H9 (cell line): ENCODE measurements at regions not wholly inside any gene's neighbourhood (a gene's known extent, or its start where the extent isn't known, plus 50 kb on each side); places are given as distances from the start of the nearest gene placed in this dataset.

Experiments used
- DNase-seq: peaks from one replicate; pipeline ENCODE4 v3.0.0-alpha.2; 2017
- H2AFZ ChIP-seq: one replicate; pipeline ENCODE4 v1.6.1; 2013; ENCODE audit warnings: mild to moderate bottlenecking, low read length, control low read depth, moderate library complexity
- H2AK5ac ChIP-seq: 2 replicates; pipeline ENCODE4 v1.6.1; 2013; ENCODE audit warnings: low read length, control low read depth, mixed read lengths; ENCODE audit not compliant: insufficient read length
- H2BK120ac ChIP-seq: one replicate; pipeline ENCODE4 v1.6.1; 2013; ENCODE audit warnings: low read depth, mild to moderate bottlenecking, low read length, control low read depth, inconsistent platforms; ENCODE audit not compliant: poor library complexity, severe bottlenecking
- H2BK12ac ChIP-seq: 2 replicates; pipeline ENCODE4 v1.6.1; 2013; ENCODE audit warnings: low read length, control low read depth, mixed read lengths, low read depth; ENCODE audit not compliant: insufficient read length
- H2BK15ac ChIP-seq: 2 replicates; pipeline ENCODE4 v1.6.1; 2013; ENCODE audit warnings: low read depth, low read length, control low read depth
- H2BK20ac ChIP-seq: one replicate; pipeline ENCODE4 v1.6.1; 2013; ENCODE audit warnings: low read depth, mild to moderate bottlenecking, low read length, control low read depth, inconsistent platforms; ENCODE audit not compliant: poor library complexity, severe bottlenecking
- H2BK5ac ChIP-seq: 2 replicates; pipeline ENCODE4 v1.6.1; 2013; ENCODE audit warnings: low read length, control low read depth, mixed read lengths; ENCODE audit not compliant: insufficient read length
- H3K14ac ChIP-seq: 2 replicates; pipeline ENCODE4 v1.6.1; 2013; ENCODE audit warnings: low read length, control low read depth; ENCODE audit not compliant: insufficient read depth
- H3K18ac ChIP-seq: 2 replicates; pipeline ENCODE4 v1.6.1; 2013; ENCODE audit warnings: low read depth, mild to moderate bottlenecking, mixed read lengths, low read length, control low read depth; ENCODE audit not compliant: insufficient read length
- H3K23ac ChIP-seq: 2 replicates; pipeline ENCODE4 v1.6.1; 2013; ENCODE audit warnings: low read length, control low read depth, mixed read lengths, low read depth; ENCODE audit not compliant: insufficient read length
- H3K23me2 ChIP-seq: 2 replicates; pipeline ENCODE4 v1.6.1; 2013; ENCODE audit warnings: low read depth, mild to moderate bottlenecking, mixed read lengths, low read length, control low read depth; ENCODE audit not compliant: insufficient read length, poor library complexity, severe bottlenecking
- H3K27ac ChIP-seq: 2 replicates; pipeline ENCODE4 v1.5.1; 2013; ENCODE audit warnings: low read length, control low read depth, mixed read lengths, low read depth; ENCODE audit not compliant: insufficient read length
- H3K27me3 ChIP-seq: 2 replicates; pipeline ENCODE4 v1.6.1; 2013; ENCODE audit warnings: low read length, control low read depth, inconsistent platforms; ENCODE audit not compliant: insufficient read depth
- H3K4ac ChIP-seq: 2 replicates; pipeline ENCODE4 v1.6.1; 2013; ENCODE audit warnings: low read depth, mild to moderate bottlenecking, control low read depth, inconsistent platforms, low read length, moderate library complexity
- H3K4me1 ChIP-seq: 2 replicates; pipeline ENCODE4 v1.6.1; 2013; ENCODE audit warnings: low read length, control low read depth, inconsistent platforms; ENCODE audit not compliant: insufficient read depth
- H3K4me2 ChIP-seq: 2 replicates; pipeline ENCODE4 v1.6.1; 2013; ENCODE audit warnings: low read length, control low read depth, mixed read lengths; ENCODE audit not compliant: insufficient read length, insufficient read depth
- H3K56ac ChIP-seq: 2 replicates; pipeline ENCODE4 v1.6.1; 2013; ENCODE audit warnings: low read depth, mild to moderate bottlenecking, mixed read lengths, low read length, control low read depth; ENCODE audit not compliant: insufficient read length
- H3K79me1 ChIP-seq: 2 replicates; pipeline ENCODE4 v1.6.1; 2013; ENCODE audit warnings: low read depth, mild to moderate bottlenecking, moderate library complexity, low read length, control low read depth, inconsistent platforms; ENCODE audit not compliant: insufficient read depth, poor library complexity, severe bottlenecking
- H3K79me2 ChIP-seq: 2 replicates; pipeline ENCODE4 v1.6.1; 2013; ENCODE audit warnings: low read length, control low read depth, inconsistent platforms; ENCODE audit not compliant: insufficient read depth
- H3K9ac ChIP-seq: 2 replicates; pipeline ENCODE4 v1.6.1; 2013; ENCODE audit warnings: low read length, control low read depth, mixed read lengths; ENCODE audit not compliant: insufficient read length; ENCODE audit errors: extremely low read depth
- H3K9me3 ChIP-seq: one replicate; pipeline ENCODE4 v1.6.1; 2013; ENCODE audit warnings: low read depth, low read length, inconsistent platforms; ENCODE audit not compliant: control insufficient read depth
- H3T11ph ChIP-seq: one replicate; pipeline ENCODE4 v1.6.1; 2013; ENCODE audit warnings: mild to moderate bottlenecking, low read length, control low read depth, inconsistent platforms
- H4K20me1 ChIP-seq: one replicate; pipeline ENCODE4 v1.6.1; 2013; ENCODE audit not compliant: control insufficient read depth, insufficient read length, insufficient read depth
- H4K5ac ChIP-seq: 2 replicates; pipeline ENCODE4 v1.6.1; 2013; ENCODE audit warnings: low read depth, mild to moderate bottlenecking, mixed read lengths, low read length, control low read depth; ENCODE audit not compliant: insufficient read length
- H4K8ac ChIP-seq: replicated peaks from 2 replicates; pipeline ENCODE4 v1.6.1; 2013; ENCODE audit warnings: low read length, control low read depth, mixed read lengths, low read depth; ENCODE audit not compliant: insufficient read length
- H4K91ac ChIP-seq: 2 replicates; pipeline ENCODE4 v1.6.1; 2013; ENCODE audit warnings: low read depth, mild to moderate bottlenecking, moderate library complexity, mixed read lengths, low read length, control low read depth; ENCODE audit not compliant: insufficient read length
- H3K27ac Mint-ChIP-seq, 3 experiments: 2 replicates in 2 of 3; 3 replicates in 1 of 3; pipeline ENCODE4 v1.8.0; 2020 to 2021; ENCODE audit warnings: mixed read lengths in 3 of 3, mild to moderate bottlenecking in 1 of 3, moderate library complexity in 1 of 3
- H3K27me3 Mint-ChIP-seq: 2 replicates; pipeline ENCODE4 v1.8.0; 2021; ENCODE audit warnings: low read depth, mild to moderate bottlenecking, moderate library complexity, mixed read lengths
- H3K36me3 Mint-ChIP-seq, 3 experiments: 2 replicates in 2 of 3; 3 replicates in 1 of 3; pipeline ENCODE4 v1.8.0; 2020 to 2021; ENCODE audit warnings: low read depth in 3 of 3, mixed read lengths in 3 of 3; ENCODE audit not compliant: insufficient read depth in 1 of 3
- H3K4me1 Mint-ChIP-seq, 2 experiments: 2 replicates each; pipeline ENCODE4 v1.8.0; 2020; ENCODE audit warnings: mixed read lengths in 2 of 2
- H3K4me3 Mint-ChIP-seq, 2 experiments: 2 replicates in 1 of 2; 3 replicates in 1 of 2; pipeline ENCODE4 v1.8.0; 2020 to 2021; ENCODE audit warnings: mild to moderate bottlenecking in 2 of 2, mixed read lengths in 2 of 2, moderate library complexity in 1 of 2
- H3K9me3 Mint-ChIP-seq, 2 experiments: 2 replicates in 1 of 2; 3 replicates in 1 of 2; pipeline ENCODE4 v1.8.0; 2020; ENCODE audit warnings: mild to moderate bottlenecking in 2 of 2, mixed read lengths in 2 of 2, moderate library complexity in 1 of 2
- WGBS: extraction: QIAGEN DNeasy Blood & Tissue Kit; methylation state at CpG from one replicate; pipeline ENCODE4 v1.1.7; 2013; ENCODE audit warnings: missing lambda C conversion rate, low lambda C conversion rate, mixed read lengths; ENCODE audit not compliant: insufficient read length; ENCODE audit errors: extremely low coverage; 5-methylcytosine and 5-hydroxymethylcytosine counted together
- TF ChIP-seq, protein P1 (sequence below): fragments of 200-600 bp; sonication (generic); conservative IDR thresholded peaks from 3 replicates; pipeline ENCODE4 v1.8.0; 2021; ENCODE audit warnings: antibody characterized with exemption, mild to moderate bottlenecking

DNA sequence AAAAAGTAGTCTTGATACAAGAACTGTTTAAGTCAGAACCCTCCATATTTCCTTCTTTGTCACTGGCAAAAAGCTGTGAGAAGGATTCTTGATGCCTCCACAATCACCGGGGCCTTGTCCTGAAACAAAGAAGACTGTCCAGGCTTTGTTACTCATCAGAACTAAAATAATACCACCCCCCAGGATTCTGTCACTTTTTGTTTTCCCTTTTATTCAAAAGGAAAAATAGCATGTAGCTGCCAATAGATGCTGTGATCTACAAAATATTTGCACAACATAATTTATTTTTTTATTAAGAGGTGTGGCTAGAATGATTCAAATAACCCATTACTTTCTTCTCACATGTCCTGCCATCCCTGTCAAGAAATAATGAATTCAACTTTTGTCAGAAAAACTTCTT, 173.7 kb downstream of the LYPLAL1 start:
- H2BK12ac ChIP-seq: no peak overlapping the region
- no peaks in the 10 kb centered on the region for H4K20me1 ChIP-seq
- TF ChIP-seq, protein P1, sequence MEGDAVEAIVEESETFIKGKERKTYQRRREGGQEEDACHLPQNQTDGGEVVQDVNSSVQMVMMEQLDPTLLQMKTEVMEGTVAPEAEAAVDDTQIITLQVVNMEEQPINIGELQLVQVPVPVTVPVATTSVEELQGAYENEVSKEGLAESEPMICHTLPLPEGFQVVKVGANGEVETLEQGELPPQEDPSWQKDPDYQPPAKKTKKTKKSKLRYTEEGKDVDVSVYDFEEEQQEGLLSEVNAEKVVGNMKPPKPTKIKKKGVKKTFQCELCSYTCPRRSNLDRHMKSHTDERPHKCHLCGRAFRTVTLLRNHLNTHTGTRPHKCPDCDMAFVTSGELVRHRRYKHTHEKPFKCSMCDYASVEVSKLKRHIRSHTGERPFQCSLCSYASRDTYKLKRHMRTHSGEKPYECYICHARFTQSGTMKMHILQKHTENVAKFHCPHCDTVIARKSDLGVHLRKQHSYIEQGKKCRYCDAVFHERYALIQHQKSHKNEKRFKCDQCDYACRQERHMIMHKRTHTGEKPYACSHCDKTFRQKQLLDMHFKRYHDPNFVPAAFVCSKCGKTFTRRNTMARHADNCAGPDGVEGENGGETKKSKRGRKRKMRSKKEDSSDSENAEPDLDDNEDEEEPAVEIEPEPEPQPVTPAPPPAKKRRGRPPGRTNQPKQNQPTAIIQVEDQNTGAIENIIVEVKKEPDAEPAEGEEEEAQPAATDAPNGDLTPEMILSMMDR: no peak
- Mint-ChIP-seq H3K27ac (no peak overlapping the region), H3K9me3 (peaks cover 12 to 17% of the 10 kb centered on the region in 2 experiments), H3K4me1 (no peaks in the 10 kb centered on the region), H3K27me3 (peaks cover 2% of the 10 kb centered on the region; the same call in 1 of the 2 replicates), H3K4me3 (no peak overlapping the region), H3K36me3 (peaks cover 4 to 13% (median 6%) of the 10 kb centered on the region in 3 experiments)
- no peak overlapping the region for H4K91ac ChIP-seq
- H3K23me2 ChIP-seq: no peaks in the 10 kb centered on the region
- no peak overlapping the region for H2AK5ac ChIP-seq
- no peak for DNase-seq
- no peak overlapping the region for H4K8ac ChIP-seq
- H3K27ac ChIP-seq: no peak overlapping the region
- H2BK20ac ChIP-seq: no peak overlapping the region
- H3K18ac ChIP-seq: no peak overlapping the region
- no peaks in the 10 kb centered on the region; the same call in 1 of the 2 replicates for H3K27me3 ChIP-seq
- H2BK5ac ChIP-seq: no peak overlapping the region
- H3K23ac ChIP-seq: no peak overlapping the region
- H3K4me2 ChIP-seq: no peak overlapping the region
- no peak overlapping the region for H2BK15ac ChIP-seq
- no peak overlapping the region for H4K5ac ChIP-seq
- no peak overlapping the region for H2AFZ ChIP-seq
- no peak overlapping the region for H3K56ac ChIP-seq
- H2BK120ac ChIP-seq: no peak overlapping the region
- WGBS: no CpG with 5 or more reads among the region's 1 CpG
- H3K9ac ChIP-seq: no peak overlapping the region
- H3T11ph ChIP-seq: no peak overlapping the region
- no peaks in the 10 kb centered on the region for H3K79me1 ChIP-seq
- H3K4me1 ChIP-seq: no peaks in the 10 kb centered on the region
- no peak overlapping the region for H3K14ac ChIP-seq
- H3K4ac ChIP-seq: no peak overlapping the region
- H3K9me3 ChIP-seq: peaks cover 14% of the 10 kb centered on the region
- H3K79me2 ChIP-seq: no peaks in the 10 kb centered on the region
